Parathyroid adenoma (tissue), 2 donors: ENCODE measurements at regions not wholly inside any gene's neighbourhood (a gene's known extent, or its start where the extent isn't known, plus 50 kb on each side); places are given as distances from the start of the nearest gene placed in this dataset.
A peak's percentile ranks its signal among the peaks of the same experiment; 100 is the strongest.

Experiments
- H2AFZ ChIP-seq: fragments of 300-600 bp; sonication (generic); one replicate; pipeline ENCODE4 v1.7.0; 2017; ENCODE audit warnings: antibody characterized with exemption, mild to moderate bottlenecking
- H3K27ac ChIP-seq: fragments of 300-600 bp; sonication (generic); one replicate; pipeline ENCODE4 v1.7.0; 2017
- H3K27me3 ChIP-seq: fragments of 300-600 bp; sonication (generic); one replicate; pipeline ENCODE4 v1.7.0; 2017; ENCODE audit warnings: low read length; ENCODE audit not compliant: control insufficient read depth, insufficient read depth
- H3K36me3 ChIP-seq: fragments of 300-600 bp; sonication (generic); one replicate; pipeline ENCODE4 v1.7.0; 2017; ENCODE audit warnings: low read length; ENCODE audit not compliant: control insufficient read depth, insufficient read depth
- H3K4me1 ChIP-seq: fragments of 300-600 bp; sonication (generic); one replicate; pipeline ENCODE4 v1.7.0; 2017; ENCODE audit warnings: control low read depth
- H3K4me2 ChIP-seq: fragments of 300-600 bp; sonication (generic); one replicate; pipeline ENCODE4 v1.7.0; 2017; ENCODE audit warnings: low read length
- H3K4me3 ChIP-seq: fragments of 300-600 bp; sonication (generic); one replicate; pipeline ENCODE4 v1.7.0; 2017; ENCODE audit warnings: low read depth, low read length
- H3K79me2 ChIP-seq: fragments of 300-600 bp; sonication (generic); one replicate; pipeline ENCODE4 v1.7.0; 2017; ENCODE audit warnings: control low read depth
- H3K9ac ChIP-seq: fragments of 300-600 bp; sonication (generic); one replicate; pipeline ENCODE4 v1.7.0; 2017; ENCODE audit warnings: mild to moderate bottlenecking
- H3K9me3 ChIP-seq: fragments of 300-600 bp; sonication (generic); one replicate; pipeline ENCODE4 v1.7.0; 2017; ENCODE audit warnings: low read length; ENCODE audit not compliant: control insufficient read depth
- CTCF ChIP-seq: fragments of 300-600 bp; sonication (generic); IDR thresholded peaks from one replicate; pipeline ENCODE4 v1.7.0; 2017; ENCODE audit warnings: antibody characterized with exemption, mild to moderate bottlenecking
- donor health status: primary hyperparathyroidism.

GRCh38 chr5:67992923-67993322 is 222.6 kb upstream of the PIK3R1 start:
- H2AFZ ChIP-seq: no peak overlapping the region
- H3K36me3 ChIP-seq: no peaks in the 10 kb centered on the region
- no peak overlapping the region for H3K9ac ChIP-seq
- no peaks in the 10 kb centered on the region for H3K9me3 ChIP-seq
- TF ChIP-seq CTCF: no peak
- H3K27ac ChIP-seq: no peak overlapping the region
- peaks cover 12% of the 10 kb centered on the region for H3K4me1 ChIP-seq
- no peak overlapping the region for H3K4me3 ChIP-seq
- no peaks in the 10 kb centered on the region for H3K79me2 ChIP-seq
- H3K4me2 ChIP-seq: no peak overlapping the region
- no peaks in the 10 kb centered on the region for H3K27me3 ChIP-seq

- H3K4me3 ChIP-seq: no peak overlapping the region
- no peak overlapping the region for H3K9ac ChIP-seq
Observed at GRCh38 chr5:67989456-67989855, 226.1 kb upstream of the PIK3R1 start.

DNA sequence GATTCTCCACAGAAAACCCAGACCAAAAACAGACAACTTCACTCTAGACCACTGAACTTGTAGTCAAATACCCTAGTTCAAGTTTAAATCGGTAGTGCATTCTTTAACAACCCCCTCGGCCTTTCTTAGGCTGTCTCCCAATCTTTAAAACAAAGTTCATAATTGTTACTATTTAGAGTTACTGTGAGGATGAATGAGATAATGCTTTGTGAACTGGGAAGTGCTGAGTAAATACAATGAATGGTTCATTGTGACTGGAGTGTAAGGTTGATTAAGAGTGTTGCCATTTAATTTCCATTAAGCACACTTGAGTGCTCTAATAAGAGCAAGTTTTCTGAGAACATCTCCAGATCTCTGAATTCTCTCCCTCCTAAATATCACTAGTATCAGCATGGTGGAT is 228.8 kb upstream of the PIK3R1 start:
- H3K4me1 ChIP-seq: peaks cover 6% of the 10 kb centered on the region
- H3K79me2 ChIP-seq: no peaks in the 10 kb centered on the region
- no peak overlapping the region for H3K4me2 ChIP-seq
- H3K4me3 ChIP-seq: no peak overlapping the region
- no peak for TF ChIP-seq CTCF
- H3K27me3 ChIP-seq: no peaks in the 10 kb centered on the region
- H3K27ac ChIP-seq: no peak overlapping the region
- H3K9me3 ChIP-seq: no peaks in the 10 kb centered on the region
- H3K36me3 ChIP-seq: no peaks in the 10 kb centered on the region
- H3K9ac ChIP-seq: no peak overlapping the region
- no peak overlapping the region for H2AFZ ChIP-seq

More at GRCh38 chr5:67989456-67989855, 226.1 kb upstream of the PIK3R1 start:
- no peak for TF ChIP-seq CTCF
- H3K79me2 ChIP-seq: no peaks in the 10 kb centered on the region
- H3K27me3 ChIP-seq: no peaks in the 10 kb centered on the region
- H3K27ac ChIP-seq: no peak overlapping the region
- peaks cover 6% of the 10 kb centered on the region for H3K4me1 ChIP-seq
- H3K9me3 ChIP-seq: no peaks in the 10 kb centered on the region
- H2AFZ ChIP-seq: peak overlapping the region; percentile 18
- no peak overlapping the region for H3K4me2 ChIP-seq
- no peaks in the 10 kb centered on the region for H3K36me3 ChIP-seq

- H3K4me1 ChIP-seq: peaks cover 6% of the 10 kb centered on the region
- no peaks in the 10 kb centered on the region for H3K79me2 ChIP-seq
- TF ChIP-seq CTCF: no peak
- no peaks in the 10 kb centered on the region for H3K9me3 ChIP-seq
- H3K9ac ChIP-seq: no peak overlapping the region
- H3K27me3 ChIP-seq: no peaks in the 10 kb centered on the region
- peak overlapping the region; percentile 23 for H2AFZ ChIP-seq
- H3K4me3 ChIP-seq: no peak overlapping the region
- no peaks in the 10 kb centered on the region for H3K36me3 ChIP-seq
- H3K27ac ChIP-seq: no peak overlapping the region
- H3K4me2 ChIP-seq: no peak overlapping the region
Observed at GRCh38 chr5:67985686-67986387, 229.7 kb upstream of the PIK3R1 start.

GRCh38 chr5:67984546-67984945 is 231.0 kb upstream of the PIK3R1 start:
- H3K36me3 ChIP-seq: no peaks in the 10 kb centered on the region
- TF ChIP-seq CTCF: no peak

More at GRCh38 chr5:67984546-67984945, 231.0 kb upstream of the PIK3R1 start:
- Histone ChIP-seq H3K4me2 (no peak overlapping the region), H3K79me2 (no peaks in the 10 kb centered on the region), H3K9ac (no peak overlapping the region), H3K9me3 (no peaks in the 10 kb centered on the region), H3K4me3 (no peak overlapping the region), H3K27me3 (no peaks in the 10 kb centered on the region), H2AFZ (no peak overlapping the region), H3K27ac (no peak overlapping the region), H3K4me1 (no peaks in the 10 kb centered on the region)
